Inferior parietal cortex (tissue), 1 donor: ENCODE measurements at regions not wholly inside any gene's neighbourhood (a gene's known extent, or its start where the extent isn't known, plus 50 kb on each side); places are given as distances from the start of the nearest gene placed in this dataset.

Experiments used
- DNase-seq: peaks from one replicate; pipeline ENCODE4 v3.0.0-alpha.2; 2016; ENCODE audit errors: extremely low spot score

DNA sequence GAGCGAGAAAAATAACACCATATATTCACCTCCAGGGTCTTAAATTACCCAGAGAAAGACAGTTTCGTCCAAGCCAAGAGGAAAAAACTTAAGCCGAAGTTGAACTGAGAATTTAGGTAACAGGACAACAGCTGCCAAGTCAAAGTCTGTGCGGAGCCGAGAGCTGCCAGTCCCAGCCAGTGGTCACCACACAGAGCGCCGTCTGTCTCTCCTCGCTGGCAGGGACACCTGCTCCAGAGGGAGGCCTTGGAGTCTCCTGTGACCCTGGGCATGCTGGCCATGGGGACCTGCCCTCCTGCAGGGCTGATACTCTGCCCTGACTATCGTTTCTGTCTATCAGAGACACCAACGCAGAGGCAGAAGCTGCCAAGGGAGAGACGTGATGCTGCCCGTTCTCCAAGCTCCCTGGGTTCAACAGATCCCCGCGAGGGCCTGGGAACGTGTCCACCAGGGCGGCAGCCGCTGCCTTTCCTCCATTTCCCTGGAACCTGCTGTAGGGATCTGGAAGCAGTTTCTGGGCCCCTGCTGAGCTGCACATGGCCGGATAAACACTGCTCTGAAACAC, 341.3 kb downstream of the SMOC2 start:
- DNase-seq, result no peak

DNA sequence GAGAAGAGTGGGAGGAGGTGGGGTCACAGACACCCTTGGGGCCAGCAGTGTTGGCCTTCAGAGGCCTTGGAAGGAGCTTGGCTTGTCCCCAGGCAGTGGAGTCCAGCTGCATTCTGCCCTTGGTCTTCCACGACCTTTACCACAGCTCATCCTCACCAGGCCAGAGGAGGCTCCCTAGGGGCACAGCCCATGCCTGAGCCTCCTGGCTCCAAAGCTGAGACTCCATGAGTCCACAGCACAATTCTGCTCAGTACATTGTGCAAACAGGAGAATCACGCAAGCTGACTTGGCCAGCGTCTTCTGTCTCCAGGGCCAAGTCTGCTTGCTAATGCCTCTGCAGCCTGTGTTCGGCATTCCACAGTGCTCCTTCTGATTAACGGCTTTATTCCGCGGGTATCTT, 337.2 kb downstream of the SMOC2 start:
- DNase-seq, result no peak

DNA sequence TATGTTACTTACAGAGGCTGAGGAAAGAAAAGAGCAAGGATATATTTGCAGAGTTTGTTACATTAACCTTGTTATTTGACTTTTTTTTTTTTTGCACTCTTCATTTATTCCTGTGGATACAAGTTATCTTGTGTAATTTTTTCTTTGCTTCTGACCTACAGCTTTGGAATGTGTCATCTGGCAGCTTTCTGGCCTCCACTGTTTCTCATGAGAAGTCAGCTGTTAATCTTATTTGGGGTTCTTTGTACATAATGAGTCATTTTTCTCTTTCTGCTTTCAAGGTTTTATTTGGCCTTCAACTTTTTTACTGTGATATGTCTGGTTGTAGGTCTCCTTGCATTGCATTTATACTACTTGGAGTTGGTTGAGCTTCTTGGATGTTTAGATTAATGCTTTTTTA, 333.4 kb downstream of the SMOC2 start:
- DNase-seq, result no peak

DNA sequence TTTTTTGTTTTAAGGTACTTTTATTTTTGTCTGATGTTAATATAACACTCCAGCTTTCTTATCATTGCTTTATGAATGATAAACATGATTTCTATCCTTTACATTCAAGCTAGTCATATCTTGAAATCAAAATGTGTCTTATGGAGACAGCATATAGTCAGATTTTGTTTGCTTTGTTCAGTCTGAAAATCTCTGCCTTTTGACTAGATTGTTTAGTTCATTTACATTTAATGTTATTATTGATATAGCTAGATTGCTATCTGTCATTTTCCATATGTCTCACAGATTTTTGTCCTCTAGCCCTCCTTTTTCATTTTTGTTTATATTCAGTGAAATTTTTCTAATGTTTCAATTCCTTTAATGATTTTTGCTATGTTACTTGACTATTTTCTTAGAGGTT, 332.8 kb downstream of the SMOC2 start:
- DNase-seq, result no peak

DNA sequence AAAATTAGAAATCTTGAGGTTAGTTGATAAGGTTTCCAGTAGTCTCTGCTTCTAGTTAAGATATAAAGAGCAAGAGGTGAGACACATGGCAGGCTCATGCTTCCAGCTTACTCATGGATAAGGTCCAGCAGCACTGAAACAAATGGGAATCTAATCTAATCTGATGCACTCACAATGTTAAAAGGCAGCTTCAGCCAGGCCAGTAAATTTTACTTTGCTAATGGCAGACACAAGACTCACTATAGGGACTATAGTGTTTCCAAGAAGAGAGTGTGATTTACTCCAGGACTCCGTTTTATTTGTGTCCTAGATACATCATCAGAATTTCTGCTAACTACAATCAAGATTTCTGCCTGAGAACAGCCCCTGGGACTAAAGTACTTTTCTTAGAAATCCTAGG, 324.8 kb downstream of the SMOC2 start:
- no peak for DNase-seq

DNA sequence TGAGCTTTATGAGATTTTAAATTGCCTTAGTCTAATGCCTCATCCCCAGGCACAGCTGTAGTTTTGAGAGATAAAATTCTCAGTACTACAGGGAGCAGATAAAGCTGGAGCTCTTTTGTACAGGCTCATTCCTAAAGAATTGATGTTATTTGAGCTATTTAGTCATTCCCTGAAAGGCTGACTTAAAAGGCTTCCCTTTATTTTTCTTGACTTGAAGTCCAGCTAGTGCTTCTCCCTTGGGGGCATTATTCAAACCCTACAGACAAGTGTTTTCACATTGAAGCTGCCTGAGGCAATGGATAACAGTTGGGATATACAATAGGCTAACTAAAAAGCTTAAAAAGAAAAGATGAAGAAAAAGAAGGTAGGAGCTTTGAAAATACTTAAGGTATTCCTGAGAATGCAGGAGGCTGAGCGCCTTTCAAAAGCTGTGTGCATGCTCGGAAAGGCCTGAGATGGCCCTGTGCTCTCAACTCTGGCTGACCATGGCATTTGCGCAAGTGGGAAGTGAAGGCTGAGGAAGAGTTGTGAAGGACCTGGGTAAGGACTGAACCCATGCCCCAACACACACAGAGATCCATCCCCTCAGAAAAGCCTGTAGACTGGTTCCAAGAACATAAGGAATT, 315.1 kb downstream of the SMOC2 start:
- DNase-seq, result no peak

DNA sequence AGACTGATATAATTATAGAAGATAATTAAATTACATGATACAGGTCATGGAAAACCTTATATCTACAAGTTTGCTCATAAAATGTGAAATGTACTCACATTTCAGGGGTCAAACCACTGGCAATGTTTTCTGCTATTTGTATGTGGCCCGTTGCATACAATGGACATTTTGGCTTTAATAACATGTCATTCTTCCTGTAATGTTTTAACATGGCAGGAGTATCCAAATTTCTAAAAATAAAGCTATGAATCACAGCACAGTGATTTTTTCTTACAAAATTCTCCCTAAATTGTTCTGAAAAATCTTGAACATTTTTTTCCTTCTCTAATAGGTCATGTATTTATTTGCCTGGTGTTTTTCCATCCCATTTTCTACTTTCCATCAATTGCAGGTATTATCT, 305.7 kb downstream of the SMOC2 start:
- DNase-seq, result no peak

DNA sequence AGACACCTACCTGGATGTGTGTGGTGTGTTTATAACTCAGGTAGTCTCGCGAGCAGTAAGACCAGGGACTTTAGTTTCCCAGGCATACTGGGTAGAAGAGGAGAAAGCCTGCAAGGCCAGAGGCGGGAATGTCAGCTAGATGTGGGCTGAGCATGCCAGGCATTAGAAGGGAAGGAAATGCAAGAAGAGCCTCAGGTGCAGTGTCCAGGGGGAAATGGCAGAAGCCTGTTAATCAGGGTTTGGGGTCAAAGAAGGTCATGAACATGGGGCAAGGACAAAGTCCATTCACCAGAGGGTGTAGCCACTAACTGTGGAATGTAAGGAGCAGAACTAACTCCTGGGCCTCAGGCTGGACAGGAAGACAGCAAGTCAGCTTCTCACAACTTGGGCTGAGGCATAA, 305.0 kb downstream of the SMOC2 start:
- no peak for DNase-seq

DNA sequence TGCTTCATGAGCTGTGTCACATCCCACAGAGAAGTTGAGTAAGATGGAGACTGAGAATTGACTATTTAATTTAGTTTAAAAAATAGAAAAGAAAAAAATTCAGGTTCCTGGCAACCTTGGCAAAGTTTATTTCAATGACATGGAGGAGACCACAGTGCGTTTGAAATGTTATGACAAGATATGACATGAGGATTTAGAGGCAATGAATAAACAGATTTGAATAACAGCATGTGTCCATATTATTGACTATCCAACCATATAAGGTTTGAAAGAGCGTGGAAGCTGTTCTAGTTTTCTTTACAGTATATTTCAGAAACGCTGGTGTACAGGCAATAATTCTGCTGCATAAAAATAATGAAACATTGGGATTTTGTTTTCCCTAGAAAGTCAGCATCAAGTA, 303.9 kb downstream of the SMOC2 start:
- DNase-seq, result no peak

DNA sequence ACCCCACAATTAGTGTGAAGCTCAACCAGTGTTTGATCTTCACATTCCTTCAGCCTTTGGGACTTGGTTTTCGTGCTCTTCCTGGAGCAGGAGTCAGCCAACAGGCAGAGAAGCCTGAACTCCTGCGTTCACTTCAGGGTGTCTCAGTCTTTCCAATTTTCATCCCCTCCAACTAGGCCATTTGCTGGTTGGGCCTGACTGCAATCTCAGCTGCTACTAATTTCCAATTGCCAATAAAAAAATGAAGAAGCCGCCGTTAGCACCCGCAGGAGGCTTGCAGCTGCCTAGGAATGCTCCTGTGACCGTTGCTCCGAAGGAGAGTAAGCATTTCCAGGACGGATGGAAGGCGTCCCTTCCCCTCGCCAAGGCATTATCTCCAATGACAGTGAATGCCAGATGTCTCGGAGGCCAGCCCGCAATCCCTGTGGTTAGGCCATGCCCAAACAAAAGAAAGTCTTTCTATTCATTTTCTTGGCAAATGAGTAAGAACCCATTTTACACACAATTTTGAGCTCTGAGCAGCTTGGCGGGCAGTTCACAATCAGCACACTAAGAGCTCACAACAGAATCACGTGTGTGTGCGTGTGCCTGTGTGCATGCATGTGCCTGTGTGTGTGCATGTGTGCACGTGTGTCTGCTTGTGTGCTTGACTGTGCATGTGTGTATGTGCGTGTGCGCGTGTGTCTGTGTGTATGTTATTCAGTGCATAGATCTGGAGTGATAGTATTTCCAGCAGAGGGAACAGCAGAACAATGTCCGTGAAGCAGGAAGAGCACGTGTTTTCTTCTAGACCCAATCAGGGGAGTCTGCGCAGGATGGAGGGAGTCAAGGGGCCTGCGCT, 301.2 kb downstream of the SMOC2 start:
- peak; percentile 12 for DNase-seq

DNA sequence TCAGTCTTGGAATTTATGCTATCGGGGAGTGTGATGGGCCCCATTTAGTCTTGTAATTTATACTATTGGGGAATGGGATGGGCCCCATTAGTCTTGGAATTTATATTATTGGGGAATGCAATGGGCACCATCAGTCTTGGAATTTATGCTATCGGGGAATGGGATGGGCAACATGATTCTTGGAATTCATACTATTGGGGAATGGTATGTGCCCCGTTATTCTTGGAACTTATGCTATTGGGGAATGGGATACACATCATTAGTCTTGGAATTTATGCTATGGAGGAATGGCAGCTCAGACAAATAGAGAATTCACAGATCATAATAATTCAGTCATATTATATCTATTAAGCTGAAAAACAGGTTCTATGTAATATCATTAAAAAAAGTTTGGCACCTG, 300.3 kb downstream of the SMOC2 start:
- DNase-seq, result no peak

DNA sequence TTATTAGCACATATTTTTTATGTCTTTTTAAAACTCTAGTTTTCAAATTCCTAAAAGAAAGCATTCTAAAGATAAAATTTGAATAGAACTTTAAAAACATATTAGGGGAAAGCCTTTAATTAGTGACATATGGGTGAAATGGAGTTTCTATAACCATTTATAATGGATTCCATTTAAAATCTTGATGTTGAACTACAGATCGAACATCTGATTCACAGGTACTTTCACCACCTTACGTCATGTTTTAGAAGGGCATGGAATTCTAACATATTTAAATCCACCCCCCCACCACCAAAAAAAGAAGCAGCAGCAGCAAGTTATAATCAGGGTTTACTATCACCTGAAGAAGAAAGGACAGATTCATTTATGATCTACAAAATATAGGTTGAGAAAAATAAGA, 298.4 kb downstream of the SMOC2 start:
- no peak for DNase-seq

DNA sequence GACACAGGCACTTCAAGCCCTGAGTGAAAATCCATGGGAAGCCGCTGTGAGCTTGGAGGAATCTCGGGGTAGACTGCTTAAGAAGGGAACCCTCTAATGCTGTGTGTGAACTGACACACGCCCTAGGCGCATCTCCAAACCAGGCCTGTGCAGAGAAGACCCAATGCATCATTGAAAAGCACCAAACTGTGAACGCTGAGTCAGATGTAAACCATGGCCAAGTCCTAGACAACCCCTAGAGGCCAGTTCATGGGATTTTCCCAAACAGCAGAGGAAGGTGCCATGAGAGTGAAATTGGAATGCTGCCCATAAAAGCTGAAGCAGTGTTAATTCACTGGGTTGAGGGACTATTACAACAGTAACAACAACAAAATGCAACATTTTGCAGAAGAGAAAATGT, 296.5 kb downstream of the SMOC2 start:
- no peak for DNase-seq

DNA sequence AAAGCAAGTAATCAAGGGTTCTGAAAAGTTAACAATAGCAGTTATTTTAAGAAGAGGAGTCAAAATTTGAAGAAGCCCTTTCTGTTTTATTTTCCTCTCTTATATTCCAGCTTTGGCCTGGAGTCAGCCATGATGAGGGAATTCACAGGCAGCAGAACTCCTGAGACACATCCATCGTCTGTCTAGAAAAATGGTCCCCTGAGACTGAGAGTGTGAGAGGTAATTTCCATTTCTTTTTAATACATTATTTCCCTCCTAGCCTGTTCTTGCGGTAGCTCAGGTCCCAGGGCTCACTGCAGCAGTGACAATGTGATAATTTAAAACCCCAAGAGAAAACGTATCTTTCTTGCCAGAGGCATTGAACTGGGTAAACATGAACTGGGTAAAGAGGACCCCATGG, 296.0 kb downstream of the SMOC2 start:
- no peak for DNase-seq

DNA sequence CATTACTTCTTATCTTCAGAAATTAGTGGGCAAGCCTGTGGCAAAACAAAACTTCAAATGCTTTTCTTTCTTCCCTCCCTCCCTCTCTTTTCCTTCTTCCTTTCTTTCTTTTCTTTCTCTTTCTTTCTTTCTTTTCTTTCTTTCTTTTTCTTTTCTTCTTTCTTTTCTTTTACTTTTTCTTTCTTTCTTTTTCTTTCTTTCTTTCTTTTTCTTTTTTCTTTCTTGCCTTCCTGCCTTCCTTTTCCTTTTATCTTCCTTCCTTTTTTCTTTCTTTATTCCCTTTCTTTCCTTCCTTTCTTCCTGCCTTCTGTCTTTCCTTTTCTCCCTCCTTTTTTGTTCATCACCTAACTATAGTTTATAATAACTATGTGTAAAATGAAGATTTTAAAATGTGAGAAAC, 295.1 kb downstream of the SMOC2 start:
- DNase-seq, result no peak

DNA sequence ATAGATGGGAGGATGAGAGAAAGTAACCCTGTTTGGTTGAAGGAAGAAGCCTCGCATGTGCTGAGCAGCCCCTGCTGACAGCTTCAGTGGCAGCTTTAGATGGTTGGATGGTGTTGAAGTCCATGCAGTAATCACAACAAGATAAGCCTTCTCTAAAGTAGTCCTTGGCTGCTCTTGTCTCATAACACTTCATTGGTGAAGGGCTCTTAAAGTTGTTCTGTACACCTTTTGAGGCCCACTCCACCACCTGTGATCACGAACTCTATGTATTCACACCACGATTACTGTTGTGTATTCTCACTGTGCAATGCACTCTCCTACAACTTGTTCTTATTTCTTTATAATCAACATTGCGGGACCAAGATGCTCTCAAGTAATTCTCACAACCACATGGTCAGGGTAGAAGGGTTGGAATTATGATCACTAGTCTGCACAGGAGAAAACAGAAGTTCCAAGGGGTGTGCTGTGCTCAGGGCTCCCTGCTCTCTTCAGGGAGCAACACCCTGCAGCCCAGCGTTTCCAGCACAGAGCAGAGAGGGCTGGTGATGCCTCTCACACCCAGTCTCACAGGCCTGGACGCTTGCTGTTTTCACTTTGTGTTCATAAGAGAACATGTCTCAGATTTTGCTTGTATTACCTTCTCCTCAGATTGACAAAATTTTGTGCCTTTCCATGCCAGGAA, 294.4 kb downstream of the SMOC2 start:
- no peak for DNase-seq

DNA sequence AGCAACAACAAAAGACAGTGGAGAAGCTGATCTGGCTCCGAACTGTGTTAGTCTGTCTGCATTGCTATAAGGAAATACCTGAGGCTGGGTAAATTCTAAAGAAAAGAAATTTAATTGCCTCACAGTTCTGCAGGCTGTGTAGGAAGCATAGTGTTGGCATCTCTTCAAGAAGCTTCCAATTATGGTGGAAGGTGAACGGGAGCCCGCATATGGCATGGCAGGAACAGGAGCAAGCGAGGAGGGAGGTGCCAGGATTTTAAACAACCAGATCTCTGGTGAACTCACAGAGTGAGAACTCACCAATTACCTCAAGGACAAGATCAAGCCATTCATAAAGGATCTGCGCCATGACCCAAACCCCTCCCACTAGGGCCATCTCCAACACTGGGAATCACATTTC, 293.5 kb downstream of the SMOC2 start:
- DNase-seq, result no peak

DNA sequence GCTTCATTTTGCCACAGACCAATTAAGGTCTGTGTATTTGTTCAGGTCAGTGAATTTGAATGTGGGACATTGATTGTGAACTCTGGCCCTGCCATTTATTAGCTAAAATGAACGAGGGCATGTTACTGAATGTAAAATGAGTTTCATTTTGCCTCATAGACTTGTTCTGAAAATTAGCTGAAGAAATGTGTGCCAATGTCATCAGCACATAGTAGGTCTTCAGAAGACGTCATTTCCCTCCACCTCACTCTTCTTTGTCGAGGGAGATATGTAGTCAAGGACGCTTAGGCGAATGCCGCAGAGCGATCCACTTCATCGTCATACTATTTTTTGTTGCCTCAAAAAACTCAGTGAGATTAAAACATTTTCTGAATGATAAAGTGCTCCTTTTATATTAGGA, 291.7 kb downstream of the SMOC2 start:
- no peak for DNase-seq

DNA sequence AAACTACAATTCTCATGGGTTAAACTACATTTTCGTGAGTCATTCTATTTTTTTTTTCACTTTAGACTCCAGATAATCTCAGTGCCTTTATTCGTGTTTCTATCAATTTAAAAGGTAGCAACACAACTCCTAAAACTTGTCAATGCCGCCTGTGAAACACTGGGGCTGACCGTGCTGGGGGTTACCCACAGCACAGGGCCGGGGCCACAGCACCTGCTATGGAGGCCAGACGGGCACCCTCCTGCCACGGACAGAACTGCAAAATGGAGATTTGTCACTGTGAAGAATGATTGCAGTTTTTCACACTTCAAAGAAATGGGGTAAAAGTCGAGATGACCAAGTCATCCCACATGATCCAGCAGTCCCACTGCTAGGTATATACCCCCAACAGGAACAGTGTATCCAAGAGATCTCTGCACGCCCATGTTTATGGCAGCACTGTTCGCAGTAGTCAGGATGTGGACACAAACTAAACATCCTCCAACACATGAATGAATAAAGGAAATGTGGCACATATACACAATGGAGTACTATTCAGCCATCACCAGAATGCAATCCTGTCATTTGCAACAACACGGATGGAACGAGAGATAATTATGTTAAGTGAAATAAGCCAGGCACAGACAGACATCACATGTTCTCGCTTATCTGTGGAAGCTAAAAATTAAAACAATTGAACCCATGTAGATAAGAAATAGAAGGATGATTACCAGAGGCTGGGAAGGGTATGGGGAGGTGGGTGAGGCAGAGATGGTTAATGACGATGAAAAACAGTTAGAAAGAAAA, 290.1 kb downstream of the SMOC2 start:
- no peak for DNase-seq

DNA sequence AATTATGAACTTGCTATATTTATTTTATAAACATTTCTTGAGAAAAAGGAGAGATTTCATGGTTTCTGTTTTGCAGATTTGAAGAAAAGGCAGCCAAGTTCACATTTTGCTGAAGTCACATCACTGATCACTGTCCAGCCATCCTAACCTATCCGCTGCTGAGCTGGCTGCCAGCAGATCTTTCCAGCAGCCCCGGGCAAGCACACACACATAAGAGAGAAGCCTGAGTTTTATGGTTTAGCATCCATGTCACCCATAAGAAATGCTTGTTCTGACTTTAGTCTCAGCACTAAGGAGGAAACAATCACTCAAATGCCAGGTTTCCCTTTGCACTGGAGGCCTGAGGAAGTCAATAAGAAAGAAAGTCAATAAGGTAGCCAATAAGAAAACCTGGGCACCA, 287.1 kb downstream of the SMOC2 start:
- DNase-seq, result no peak

DNA sequence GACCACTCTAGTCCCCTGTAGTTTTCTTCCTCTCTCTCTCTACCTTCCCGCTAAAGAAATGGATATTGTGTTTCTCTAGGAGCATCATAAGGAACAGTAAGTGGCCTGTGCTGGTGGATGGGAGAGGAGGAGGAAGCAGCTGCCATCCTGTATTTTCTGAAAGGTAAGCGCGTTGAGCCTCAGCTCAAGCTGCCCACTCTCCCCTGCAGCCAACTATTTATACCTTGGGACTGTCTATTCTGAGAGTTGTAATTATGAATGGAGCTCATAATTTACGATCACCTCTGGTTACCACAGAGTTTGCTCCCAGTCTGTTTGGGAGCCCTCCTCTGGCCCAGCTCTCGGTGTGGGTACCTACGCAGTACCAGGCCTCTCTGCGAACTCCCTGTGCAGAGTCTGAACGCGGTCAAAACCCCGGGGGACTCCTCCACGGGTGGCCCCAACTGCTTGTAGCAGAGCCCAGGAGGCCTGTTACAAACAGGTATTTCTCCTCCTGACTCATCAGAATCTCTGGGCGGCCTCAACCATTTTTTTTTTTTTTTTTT, 285.4 kb downstream of the SMOC2 start:
- no peak for DNase-seq

DNA sequence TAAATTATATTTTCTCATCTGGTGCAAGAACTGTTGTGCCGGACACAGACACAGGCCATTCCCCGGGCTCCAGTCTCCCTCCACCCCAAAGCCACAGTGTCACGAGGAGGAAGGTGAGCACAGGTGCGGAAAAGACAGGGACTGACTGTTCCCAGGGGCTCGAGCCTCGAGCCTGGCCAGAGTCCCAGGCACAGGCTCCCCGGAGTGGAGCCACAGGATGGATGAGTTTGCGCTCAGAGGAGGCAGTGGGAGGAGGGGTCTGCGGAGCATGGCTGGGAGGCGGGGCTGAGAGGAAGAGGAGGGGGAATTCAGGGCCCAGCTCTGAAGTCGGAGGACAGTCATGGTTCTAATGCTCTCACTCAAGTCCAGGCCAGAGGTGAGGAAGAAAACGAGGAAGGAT, 284.8 kb downstream of the SMOC2 start:
- no peak for DNase-seq
